ENCODE measurements at regions not wholly inside any gene's neighbourhood (a gene's known extent, or its start where the extent isn't known, plus 50 kb on each side); places are given as distances from the start of the nearest gene placed in this dataset.

GRCh38 chr4:31007858-31008257 lies 287.7 kb downstream of the PCDH7 start:
- TF ChIP-seq CREB1 (IDR thresholded peaks at IDR 0.05) (no peak), RNF2 (IDR thresholded peaks at IDR 0.05; ENCODE audit: borderline replicate concordance, low read depth, low read length, missing control alignments, poor library complexity, severe bottlenecking) (no peak), CTCF (IDR thresholded peaks at IDR 0.05; ENCODE audit: control extremely low read depth in 1 of 3, insufficient read depth in 1 of 3, low read depth in 1 of 3, low read length in 3 of 3) (no peak), POLR2AphosphoS5 (IDR thresholded peaks at IDR 0.05; ENCODE audit: low read depth, low read length) (no peak)
